ENCODE measurements at regions not wholly inside any gene's neighbourhood (a gene's known extent, or its start where the extent isn't known, plus 50 kb on each side); places are given as distances from the start of the nearest gene placed in this dataset.

GRCh38 chr3:29207427-29207826, 73.4 kb upstream of the RBMS3 start:
- H2AK5ac ChIP-seq (ENCODE audit: low read length) = no peak overlapping the region
- no peak overlapping the region for H3K18ac ChIP-seq (ENCODE audit: low read length)
- no peaks in the 10 kb centered on the region for H3K79me1 ChIP-seq (ENCODE audit: low read length)
- no peak overlapping the region for H3K27ac ChIP-seq (ENCODE audit: low read depth, low read length)
- no peak overlapping the region for H3K4me3 ChIP-seq (ENCODE audit: low read length)
- no peaks in the 10 kb centered on the region for H3K27me3 ChIP-seq (ENCODE audit: insufficient read depth, low read length, poor library complexity)
- no peak overlapping the region for H3K4ac ChIP-seq (ENCODE audit: low read depth, low read length)
- H3K56ac ChIP-seq (ENCODE audit: low read length) = no peak overlapping the region
- no peak overlapping the region for H3K23ac ChIP-seq (ENCODE audit: low read length)
- H2BK120ac ChIP-seq (ENCODE audit: low read depth, low read length) = no peak overlapping the region
- H3K36me3 ChIP-seq (ENCODE audit: control insufficient read depth, insufficient read depth, low read length) = no peaks in the 10 kb centered on the region
- H4K5ac ChIP-seq (ENCODE audit: low read length) = no peak overlapping the region
- H3K4me2 ChIP-seq (ENCODE audit: low read length) = no peak overlapping the region
- H2BK15ac ChIP-seq (replicated peaks; ENCODE audit: low read depth) = no peak overlapping the region
- H3K4me1 ChIP-seq (ENCODE audit: control insufficient read depth, low read depth, low read length) = no peaks in the 10 kb centered on the region
- no peak for DNase-seq
- H2BK5ac ChIP-seq (ENCODE audit: low read length) = no peak overlapping the region
- H4K8ac ChIP-seq (ENCODE audit: low read depth, low read length) = no peak overlapping the region
- H3K79me2 ChIP-seq (ENCODE audit: control insufficient read depth, insufficient read depth, low read length) = no peaks in the 10 kb centered on the region
- no peak overlapping the region for H3K9ac ChIP-seq (ENCODE audit: low read length)
- WGBS (ENCODE audit: extremely low coverage, insufficient coverage, low lambda C conversion rate) = no CpG with 5 or more reads among the region's 1 CpG

GRCh38 chr3:29212789-29213433, 68.0 kb upstream of the RBMS3 start:
- Histone ChIP-seq H4K8ac (ENCODE audit: low read depth, low read length) (no peak overlapping the region), H3K9ac (ENCODE audit: low read length) (no peak overlapping the region), H2BK5ac (ENCODE audit: low read length) (no peak overlapping the region), H3K23ac (ENCODE audit: low read length) (no peak overlapping the region), H3K4me2 (ENCODE audit: low read length) (no peak overlapping the region), H4K5ac (ENCODE audit: low read length) (no peak overlapping the region), H3K27ac (ENCODE audit: low read depth, low read length) (no peak overlapping the region), H3K4me3 (ENCODE audit: low read length) (no peak overlapping the region), H2BK15ac (replicated peaks; ENCODE audit: low read depth) (no peak overlapping the region), H3K79me1 (ENCODE audit: low read length) (no peaks in the 10 kb centered on the region), H3K4me1 (ENCODE audit: control insufficient read depth, low read depth, low read length) (no peaks in the 10 kb centered on the region), H3K79me2 (ENCODE audit: control insufficient read depth, insufficient read depth, low read length) (no peaks in the 10 kb centered on the region), H3K36me3 (ENCODE audit: control insufficient read depth, insufficient read depth, low read length) (no peaks in the 10 kb centered on the region), H3K4ac (ENCODE audit: low read depth, low read length) (no peak overlapping the region), H3K18ac (ENCODE audit: low read length) (no peak overlapping the region), H3K56ac (ENCODE audit: low read length) (no peak overlapping the region), H2AK5ac (ENCODE audit: low read length) (no peak overlapping the region), H2BK120ac (ENCODE audit: low read depth, low read length) (no peak overlapping the region), H3K27me3 (ENCODE audit: insufficient read depth, low read length, poor library complexity) (no peaks in the 10 kb centered on the region)
- no peak for DNase-seq
- no CpG with 5 or more reads among the region's 2 CpGs for WGBS (ENCODE audit: extremely low coverage, insufficient coverage, low lambda C conversion rate)

- H3K79me1 ChIP-seq (ENCODE audit: low read length) = no peaks in the 10 kb centered on the region
- H3K36me3 ChIP-seq (ENCODE audit: control insufficient read depth, insufficient read depth, low read length) = no peaks in the 10 kb centered on the region
- no peaks in the 10 kb centered on the region for H3K4me1 ChIP-seq (ENCODE audit: control insufficient read depth, low read depth, low read length)
- no peak overlapping the region for H3K4me2 ChIP-seq (ENCODE audit: low read length)
- no peak overlapping the region for H2AK5ac ChIP-seq (ENCODE audit: low read length)
- H3K9ac ChIP-seq (ENCODE audit: low read length) = no peak overlapping the region
- H3K27me3 ChIP-seq (ENCODE audit: insufficient read depth, low read length, poor library complexity) = no peaks in the 10 kb centered on the region
- WGBS (ENCODE audit: extremely low coverage, insufficient coverage, low lambda C conversion rate) = no CpG with 5 or more reads among the region's 4 CpGs
- H3K18ac ChIP-seq (ENCODE audit: low read length) = no peak overlapping the region
- H2BK15ac ChIP-seq (replicated peaks; ENCODE audit: low read depth) = no peak overlapping the region
- H3K56ac ChIP-seq (ENCODE audit: low read length) = no peak overlapping the region
- no peak overlapping the region for H2BK5ac ChIP-seq (ENCODE audit: low read length)
- H4K5ac ChIP-seq (ENCODE audit: low read length) = no peak overlapping the region
- no peak overlapping the region for H3K23ac ChIP-seq (ENCODE audit: low read length)
- H3K4me3 ChIP-seq (ENCODE audit: low read length) = no peak overlapping the region
- no peak overlapping the region for H3K27ac ChIP-seq (ENCODE audit: low read depth, low read length)
- no peak for DNase-seq
- no peaks in the 10 kb centered on the region for H3K79me2 ChIP-seq (ENCODE audit: control insufficient read depth, insufficient read depth, low read length)
- H2BK120ac ChIP-seq (ENCODE audit: low read depth, low read length) = no peak overlapping the region
- H4K8ac ChIP-seq (ENCODE audit: low read depth, low read length) = no peak overlapping the region
- no peak overlapping the region for H3K4ac ChIP-seq (ENCODE audit: low read depth, low read length)
Measured at GRCh38 chr3:29214009-29214658, 66.7 kb upstream of the RBMS3 start.

- no peak overlapping the region for H3K4ac ChIP-seq (ENCODE audit: low read depth, low read length)
- no peak overlapping the region for H2BK15ac ChIP-seq (replicated peaks; ENCODE audit: low read depth)
- H2BK5ac ChIP-seq (ENCODE audit: low read length) = no peak overlapping the region
- H3K79me2 ChIP-seq (ENCODE audit: control insufficient read depth, insufficient read depth, low read length) = no peaks in the 10 kb centered on the region
- H2AK5ac ChIP-seq (ENCODE audit: low read length) = no peak overlapping the region
- H3K4me2 ChIP-seq (ENCODE audit: low read length) = no peak overlapping the region
- no peak for DNase-seq
- H3K23ac ChIP-seq (ENCODE audit: low read length) = no peak overlapping the region
- H3K27ac ChIP-seq (ENCODE audit: low read depth, low read length) = no peak overlapping the region
- H3K4me3 ChIP-seq (ENCODE audit: low read length) = no peak overlapping the region
- H2BK120ac ChIP-seq (ENCODE audit: low read depth, low read length) = no peak overlapping the region
- no peak overlapping the region for H4K8ac ChIP-seq (ENCODE audit: low read depth, low read length)
- no peaks in the 10 kb centered on the region for H3K4me1 ChIP-seq (ENCODE audit: control insufficient read depth, low read depth, low read length)
- no peaks in the 10 kb centered on the region for H3K27me3 ChIP-seq (ENCODE audit: insufficient read depth, low read length, poor library complexity)
- H3K9ac ChIP-seq (ENCODE audit: low read length) = no peak overlapping the region
- H3K36me3 ChIP-seq (ENCODE audit: control insufficient read depth, insufficient read depth, low read length) = no peaks in the 10 kb centered on the region
- no peak overlapping the region for H3K56ac ChIP-seq (ENCODE audit: low read length)
- no peaks in the 10 kb centered on the region for H3K79me1 ChIP-seq (ENCODE audit: low read length)
- no peak overlapping the region for H4K5ac ChIP-seq (ENCODE audit: low read length)
- no peak overlapping the region for H3K18ac ChIP-seq (ENCODE audit: low read length)
Measured at GRCh38 chr3:29215948-29216347, 64.9 kb upstream of the RBMS3 start.

- no peaks in the 10 kb centered on the region for H3K79me1 ChIP-seq (ENCODE audit: low read length)
- no peak for DNase-seq
- H3K79me2 ChIP-seq (ENCODE audit: control insufficient read depth, insufficient read depth, low read length) = no peaks in the 10 kb centered on the region
- H3K18ac ChIP-seq (ENCODE audit: low read length) = no peak overlapping the region
- H3K4me1 ChIP-seq (ENCODE audit: control insufficient read depth, low read depth, low read length) = no peaks in the 10 kb centered on the region
- no peak overlapping the region for H3K56ac ChIP-seq (ENCODE audit: low read length)
- H3K4ac ChIP-seq (ENCODE audit: low read depth, low read length) = no peak overlapping the region
- H2BK120ac ChIP-seq (ENCODE audit: low read depth, low read length) = no peak overlapping the region
- H3K36me3 ChIP-seq (ENCODE audit: control insufficient read depth, insufficient read depth, low read length) = no peaks in the 10 kb centered on the region
- no CpG with 5 or more reads among the region's 2 CpGs for WGBS (ENCODE audit: extremely low coverage, insufficient coverage, low lambda C conversion rate)
- no peak overlapping the region for H3K23ac ChIP-seq (ENCODE audit: low read length)
- no peak overlapping the region for H4K5ac ChIP-seq (ENCODE audit: low read length)
- H3K9ac ChIP-seq (ENCODE audit: low read length) = no peak overlapping the region
- no peak overlapping the region for H2BK5ac ChIP-seq (ENCODE audit: low read length)
- H2AK5ac ChIP-seq (ENCODE audit: low read length) = no peak overlapping the region
- H3K27ac ChIP-seq (ENCODE audit: low read depth, low read length) = no peak overlapping the region
- H3K4me2 ChIP-seq (ENCODE audit: low read length) = no peak overlapping the region
- H4K8ac ChIP-seq (ENCODE audit: low read depth, low read length) = no peak overlapping the region
- H3K27me3 ChIP-seq (ENCODE audit: insufficient read depth, low read length, poor library complexity) = no peaks in the 10 kb centered on the region
- H2BK15ac ChIP-seq (replicated peaks; ENCODE audit: low read depth) = no peak overlapping the region
- H3K4me3 ChIP-seq (ENCODE audit: low read length) = no peak overlapping the region
Measured at GRCh38 chr3:29226706-29227105, 54.2 kb upstream of the RBMS3 start.

- Histone ChIP-seq H3K36me3 (ENCODE audit: control insufficient read depth, insufficient read depth, low read length) (no peaks in the 10 kb centered on the region), H3K18ac (ENCODE audit: low read length) (no peak overlapping the region), H2AK5ac (ENCODE audit: low read length) (no peak overlapping the region), H3K4me3 (ENCODE audit: low read length) (no peak overlapping the region), H3K9ac (ENCODE audit: low read length) (no peak overlapping the region), H3K23ac (ENCODE audit: low read length) (no peak overlapping the region), H3K56ac (ENCODE audit: low read length) (no peak overlapping the region), H3K4me2 (ENCODE audit: low read length) (no peak overlapping the region), H3K27me3 (ENCODE audit: insufficient read depth, low read length, poor library complexity) (no peaks in the 10 kb centered on the region), H3K27ac (ENCODE audit: low read depth, low read length) (no peak overlapping the region), H3K79me2 (ENCODE audit: control insufficient read depth, insufficient read depth, low read length) (no peaks in the 10 kb centered on the region), H3K4ac (ENCODE audit: low read depth, low read length) (no peak overlapping the region), H3K4me1 (ENCODE audit: control insufficient read depth, low read depth, low read length) (no peaks in the 10 kb centered on the region), H2BK15ac (replicated peaks; ENCODE audit: low read depth) (no peak overlapping the region), H4K8ac (ENCODE audit: low read depth, low read length) (no peak overlapping the region), H2BK5ac (ENCODE audit: low read length) (no peak overlapping the region), H4K5ac (ENCODE audit: low read length) (no peak overlapping the region), H2BK120ac (ENCODE audit: low read depth, low read length) (no peak overlapping the region), H3K79me1 (ENCODE audit: low read length) (no peaks in the 10 kb centered on the region)
- no peak for DNase-seq
- no CpG with 5 or more reads among the region's 1 CpG for WGBS (ENCODE audit: extremely low coverage, insufficient coverage, low lambda C conversion rate)
Measured at GRCh38 chr3:29227307-29227706, 53.6 kb upstream of the RBMS3 start.

Data from mesendoderm (in vitro differentiated cells).